Activated naive CD8-positive, alpha-beta T cell treated with anti-CD3 and anti-CD28 coated beads, Interleukin-2, amount 50 U/mL, for 24 hours (primary cell): ENCODE measurements at regions not wholly inside any gene's neighbourhood (a gene's known extent, or its start where the extent isn't known, plus 50 kb on each side); places are given as distances from the start of the nearest gene placed in this dataset.

Experiments
- ATAC-seq: fragments of 150-1000 bp; cut with Tn5 transposase; one replicate; pipeline ENCODE4 v1.10.0; 2021
- DNase-seq: peaks from one replicate; pipeline ENCODE4 v3.0.0; 2021
- H3K27ac Mint-ChIP-seq: one replicate; pipeline ENCODE4 v1.8.0; 2021; ENCODE audit warnings: mild to moderate bottlenecking, mixed read lengths
- H3K27me3 Mint-ChIP-seq: one replicate; pipeline ENCODE4 v1.8.0; 2021; ENCODE audit warnings: mixed read lengths
- H3K36me3 Mint-ChIP-seq: one replicate; pipeline ENCODE4 v1.8.0; 2021; ENCODE audit warnings: low read depth, mixed read lengths
- H3K4me1 Mint-ChIP-seq: one replicate; pipeline ENCODE4 v1.8.0; 2021; ENCODE audit warnings: mixed read lengths
- H3K4me3 Mint-ChIP-seq: one replicate; pipeline ENCODE4 v1.8.0; 2021; ENCODE audit warnings: mild to moderate bottlenecking, moderate library complexity, mixed read lengths
- H3K9me3 Mint-ChIP-seq: one replicate; pipeline ENCODE4 v1.8.0; 2021; ENCODE audit warnings: mixed read lengths

DNA sequence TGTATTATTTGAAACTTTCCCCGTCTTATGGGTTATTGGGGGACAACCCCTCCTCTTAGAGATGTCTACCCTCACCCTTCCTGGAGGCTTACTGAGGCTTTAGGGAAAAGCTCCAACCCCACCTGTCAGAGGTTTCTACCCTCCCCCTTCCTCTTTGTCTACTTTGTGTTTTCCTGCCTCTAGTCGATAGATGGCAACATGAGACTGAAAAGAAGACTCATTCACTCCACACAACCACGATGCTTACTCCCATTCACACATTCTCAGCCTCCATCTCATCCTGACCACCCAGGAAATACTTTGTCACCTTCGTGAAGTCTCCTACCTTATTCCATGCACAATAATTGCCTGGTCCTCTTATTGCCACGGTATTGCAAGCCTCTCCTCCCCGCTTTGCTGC, 72.4 kb upstream of the KDM5D start:
- Mint-ChIP-seq H3K9me3 (no peaks in the 10 kb centered on the region), H3K36me3 (no peaks in the 10 kb centered on the region), H3K4me1 (peaks cover 7% of the 10 kb centered on the region), H3K4me3 (peak overlapping the region; percentile 42), H3K27me3 (no peaks in the 10 kb centered on the region), H3K27ac (no peak overlapping the region)
- peak; percentile 46 for ATAC-seq
- no peak for DNase-seq

DNA sequence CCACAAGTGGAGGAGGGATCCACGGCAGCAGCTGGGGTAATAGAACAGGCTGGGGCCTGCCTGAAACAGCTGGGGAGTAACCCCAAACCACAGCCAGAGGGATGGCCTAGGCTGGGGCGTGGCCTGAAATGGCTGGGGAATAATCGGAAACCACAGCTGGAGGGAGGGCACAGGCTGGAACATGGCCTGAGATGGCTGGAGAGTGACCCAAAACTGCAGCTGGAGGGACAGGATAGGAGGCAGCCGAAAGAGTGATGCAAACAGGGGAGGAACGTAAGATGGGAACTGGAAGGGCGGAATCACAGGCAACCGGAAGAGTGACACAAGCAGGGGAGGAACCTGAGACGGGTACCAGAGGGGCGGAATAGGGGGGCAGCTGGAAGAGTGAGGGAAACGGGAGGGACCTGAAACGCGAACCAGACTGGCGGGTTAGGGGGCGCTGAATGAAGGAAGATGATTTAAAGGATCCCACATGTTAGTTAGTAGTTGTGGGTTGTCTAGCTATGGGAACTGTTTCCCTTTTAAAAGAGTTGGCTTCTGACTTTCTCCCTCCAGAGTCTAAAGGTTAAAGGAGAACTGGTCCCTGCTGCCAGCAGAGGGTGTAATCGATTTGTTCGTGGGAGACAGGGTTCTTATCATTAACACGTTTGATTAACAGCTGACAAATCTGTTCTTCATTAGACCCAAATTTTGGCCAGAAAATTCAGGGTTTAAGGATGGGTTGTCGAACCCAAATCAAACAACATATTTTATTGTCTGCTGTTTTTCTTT, 71.7 kb upstream of the KDM5D start:
- DNase-seq (peak; percentile 1), ATAC-seq (no peak)
- peaks cover 7% of the 10 kb centered on the region for H3K4me1 Mint-ChIP-seq
- no peaks in the 10 kb centered on the region for H3K36me3 Mint-ChIP-seq
- peak overlapping the region; percentile 35 for H3K27ac Mint-ChIP-seq
- H3K4me3 Mint-ChIP-seq = peak overlapping the region; percentile 29
- no peaks in the 10 kb centered on the region for H3K27me3 Mint-ChIP-seq
- H3K9me3 Mint-ChIP-seq = no peaks in the 10 kb centered on the region
